ENCODE measurements at regions not wholly inside any gene's neighbourhood (a gene's known extent, or its start where the extent isn't known, plus 50 kb on each side); places are given as distances from the start of the nearest gene placed in this dataset.
"Not testable (repeated sequence)": the region's sequence is repeated elsewhere in the genome, so short reads cannot be mapped to it uniquely, and the experiment has no call there.

DNA sequence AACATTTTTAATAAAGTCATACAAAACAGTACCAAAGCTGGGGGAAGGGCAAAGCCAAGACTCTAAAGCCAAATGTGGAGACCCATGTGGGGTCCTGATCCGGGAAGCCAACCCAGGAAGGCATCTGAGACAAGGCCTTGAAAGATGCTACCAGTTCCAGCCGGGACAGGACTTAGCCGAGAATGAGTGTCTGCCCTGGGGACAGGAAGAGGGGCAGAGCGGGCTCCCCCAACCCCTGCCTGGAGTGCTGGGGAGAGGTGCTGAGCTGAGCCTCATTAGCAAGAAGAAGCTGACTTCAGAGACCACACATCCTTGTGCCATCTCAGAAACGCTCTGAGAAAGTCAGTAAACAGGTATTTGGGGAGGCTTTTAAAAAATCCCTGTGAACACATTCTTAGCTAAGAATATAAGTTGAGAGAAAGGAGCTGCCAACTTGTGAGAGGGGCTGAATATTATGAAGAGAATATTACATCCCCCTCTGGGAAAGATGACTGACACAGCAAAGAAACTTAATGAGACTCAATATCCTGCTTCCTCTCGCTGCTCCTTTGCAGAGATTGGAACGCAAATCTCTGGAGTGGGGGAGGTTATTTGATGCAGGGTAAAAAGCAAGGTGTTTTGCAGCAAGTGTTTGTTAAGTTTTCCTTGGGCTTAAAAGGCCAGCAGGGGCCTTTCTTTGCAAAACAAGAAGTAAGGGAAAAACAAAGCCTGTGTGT, 103.3 kb upstream of the KCND3 start:
- no peak for DNase-seq (ENCODE audit: low read depth in 4 of 4, low spot score in 3 of 4)

DNA sequence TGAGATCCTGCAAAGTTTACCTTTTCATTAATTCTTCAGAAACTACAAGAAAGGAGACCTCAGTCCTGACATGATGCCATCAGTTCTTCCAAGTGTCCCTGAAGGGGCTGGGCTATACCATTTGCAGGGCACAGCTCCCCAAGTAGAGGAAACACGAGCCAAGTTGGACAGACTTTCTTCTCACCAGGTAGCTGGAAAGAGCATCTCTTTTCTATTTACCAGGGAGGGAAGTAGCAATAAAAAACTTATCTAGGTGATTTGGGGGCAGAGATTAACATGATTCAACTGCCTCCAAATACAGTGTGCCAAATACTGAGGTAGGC, 103.9 kb upstream of the KCND3 start:
- no peak for DNase-seq (ENCODE audit: low read depth in 4 of 4, low spot score in 3 of 4)

DNA sequence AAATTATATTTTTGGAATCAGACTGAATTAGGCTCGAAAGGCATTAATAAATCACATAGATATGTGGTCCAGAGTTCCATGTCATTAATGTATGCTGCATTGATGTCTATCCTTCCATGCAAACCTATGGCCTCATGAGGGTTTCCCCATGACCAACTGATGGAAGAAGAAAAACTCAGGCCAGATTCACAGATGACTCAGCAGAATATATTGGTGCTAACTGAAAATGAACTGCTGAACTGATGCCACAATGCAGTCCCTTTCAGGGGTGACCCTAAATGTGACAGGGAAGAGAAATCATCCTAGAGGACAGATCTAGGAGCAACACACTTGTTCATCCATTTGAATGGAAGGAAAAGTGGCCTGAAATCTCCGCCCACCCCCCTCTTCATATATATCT, 110.5 kb upstream of the KCND3 start:
- no peak for DNase-seq (ENCODE audit: low read depth in 4 of 4, low spot score in 3 of 4)

DNA sequence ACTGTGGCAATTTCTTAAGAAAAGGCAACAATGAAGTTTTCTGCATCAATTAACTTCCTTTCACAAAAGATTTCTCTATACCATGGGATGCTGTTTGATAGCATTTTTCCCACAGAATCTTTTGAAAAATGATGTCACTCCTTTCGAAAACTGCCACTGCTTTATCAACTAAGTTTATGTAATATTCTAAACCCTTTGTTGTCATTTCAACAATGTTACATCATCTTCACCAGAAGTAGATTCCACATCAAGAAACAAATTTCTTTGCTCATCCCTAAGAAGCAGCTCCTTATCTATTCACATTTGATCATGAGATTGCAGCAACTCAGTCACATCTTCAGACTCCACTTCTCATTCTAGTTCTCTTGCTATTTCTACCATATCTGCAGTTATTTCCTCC, 116.1 kb upstream of the KCND3 start:
- no peak for DNase-seq (ENCODE audit: low read depth in 4 of 4, low spot score in 3 of 4)

DNA sequence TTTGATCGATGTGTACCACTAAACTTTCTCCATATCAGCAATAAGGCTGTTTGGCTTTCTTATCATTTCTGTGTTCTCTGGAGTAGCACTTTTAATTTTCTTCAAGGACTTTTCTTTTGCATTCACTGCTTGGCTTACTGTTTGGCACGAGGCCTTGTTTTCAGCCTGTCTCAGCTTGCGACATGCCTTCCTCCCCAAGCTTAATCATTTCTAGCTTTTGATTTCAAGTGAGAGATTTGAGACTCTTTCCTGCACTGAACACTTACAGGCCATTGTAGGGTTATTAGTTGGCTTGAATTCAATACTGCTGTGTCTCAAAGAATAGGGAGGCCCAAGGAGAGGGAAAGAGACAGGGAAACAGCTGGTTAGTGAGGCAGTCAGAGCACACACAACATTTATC, 120.6 kb upstream of the KCND3 start:
- DNase-seq (ENCODE audit: low read depth in 4 of 4, low spot score in 3 of 4), result no peak

DNA sequence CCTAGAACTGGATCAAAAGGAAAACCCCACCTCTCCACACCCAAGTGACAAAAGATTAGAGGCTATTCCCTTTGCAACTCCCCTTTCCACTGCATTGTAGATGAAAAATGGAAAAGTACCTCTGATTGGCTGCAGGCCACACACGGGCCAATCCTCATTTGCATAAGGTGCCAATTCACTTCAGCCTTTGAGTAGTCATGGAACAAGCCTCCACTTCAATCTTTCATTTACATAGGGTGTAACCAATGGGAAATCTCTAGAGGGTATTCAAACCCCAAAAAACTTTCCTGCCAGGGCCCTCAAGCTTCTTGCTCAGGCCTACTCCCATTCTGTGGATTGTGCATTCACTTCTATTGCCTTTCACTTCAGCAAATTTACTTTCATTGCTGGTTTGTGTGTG, 122.3 kb upstream of the KCND3 start:
- DNase-seq (ENCODE audit: low read depth in 4 of 4, low spot score in 3 of 4), result no peak

DNA sequence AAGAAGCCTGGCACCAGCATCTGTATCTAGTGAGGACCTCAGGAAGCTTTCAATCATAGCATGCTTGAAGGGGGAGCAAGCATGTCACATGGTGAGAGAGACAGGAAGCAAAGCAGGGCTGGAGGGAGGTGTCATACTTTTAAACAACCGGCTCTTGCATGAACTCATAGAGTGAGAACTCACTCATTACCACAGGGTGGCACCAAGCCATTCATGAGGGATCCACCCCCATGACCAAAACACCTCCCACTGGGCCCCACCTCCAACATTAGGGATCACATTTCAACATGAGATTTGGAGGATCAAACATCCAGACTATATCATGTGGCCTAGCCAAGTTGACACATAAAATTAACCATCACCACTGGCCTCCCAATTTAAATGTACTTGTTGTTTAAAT, 125.1 kb upstream of the KCND3 start:
- DNase-seq (ENCODE audit: low read depth in 4 of 4, low spot score in 3 of 4), result no peak

DNA sequence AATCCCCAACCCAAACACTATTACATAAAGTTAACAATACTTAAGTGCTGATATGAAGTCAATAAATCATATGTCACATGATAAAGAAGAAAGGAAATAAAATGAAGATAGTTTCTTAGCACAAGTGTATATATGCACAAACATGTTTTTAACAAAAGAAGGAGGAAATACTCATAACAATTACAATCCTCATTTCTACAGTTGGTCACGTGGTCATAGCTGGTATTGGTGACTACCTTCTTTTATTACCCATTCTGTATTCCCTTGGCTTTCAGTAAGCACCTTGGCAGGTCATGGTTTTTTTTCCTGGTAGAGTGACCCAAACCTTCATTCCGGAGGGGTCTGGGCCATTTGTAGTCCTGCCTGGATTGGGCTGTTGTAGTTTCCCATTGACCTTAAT, 137.1 kb upstream of the KCND3 start:
- no peak for DNase-seq (ENCODE audit: low read depth in 4 of 4, low spot score in 3 of 4)

DNA sequence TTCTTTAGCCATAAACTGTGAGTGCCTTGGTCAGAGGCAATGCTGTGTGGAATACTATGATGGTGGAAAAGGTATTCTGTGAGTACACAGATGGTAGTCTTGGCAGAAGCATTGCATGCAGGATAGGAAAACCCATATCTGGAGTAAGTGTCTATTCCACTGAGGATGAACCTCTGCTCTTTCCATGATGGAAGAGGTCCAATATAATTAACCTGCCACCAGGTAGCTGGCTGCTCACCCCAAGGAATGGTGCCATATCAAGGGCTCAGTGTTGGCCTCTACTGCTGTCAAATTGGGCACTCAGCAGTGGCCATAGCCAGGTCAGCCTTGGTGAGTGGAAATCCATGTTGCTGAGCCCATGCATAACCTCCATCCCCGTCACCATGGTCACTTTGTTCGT, 138.1 kb upstream of the KCND3 start:
- not testable (repeated sequence) for DNase-seq (ENCODE audit: low read depth in 4 of 4, low spot score in 3 of 4)

DNA sequence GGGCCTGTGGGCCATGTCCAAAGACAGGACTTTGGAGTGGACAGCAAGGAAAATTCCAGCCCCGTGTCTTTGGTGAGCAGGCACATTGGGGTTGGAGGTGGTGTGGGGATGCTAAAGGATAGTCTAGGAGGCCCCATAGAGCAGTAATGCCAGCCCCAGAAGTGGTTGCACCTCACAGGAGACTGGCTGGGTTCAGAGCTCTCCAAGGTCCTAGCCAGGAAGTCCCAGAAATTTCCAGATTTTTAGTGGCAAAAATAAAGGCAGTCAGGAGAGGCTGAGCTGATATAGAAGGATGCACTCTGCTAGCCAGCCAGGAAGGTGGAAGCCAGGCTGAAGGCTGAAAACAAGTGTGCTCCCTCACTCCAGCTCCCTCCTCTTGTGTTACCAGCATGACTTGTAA, 144.0 kb upstream of the KCND3 start:
- no peak for DNase-seq (ENCODE audit: low read depth in 4 of 4, low spot score in 3 of 4)

DNA sequence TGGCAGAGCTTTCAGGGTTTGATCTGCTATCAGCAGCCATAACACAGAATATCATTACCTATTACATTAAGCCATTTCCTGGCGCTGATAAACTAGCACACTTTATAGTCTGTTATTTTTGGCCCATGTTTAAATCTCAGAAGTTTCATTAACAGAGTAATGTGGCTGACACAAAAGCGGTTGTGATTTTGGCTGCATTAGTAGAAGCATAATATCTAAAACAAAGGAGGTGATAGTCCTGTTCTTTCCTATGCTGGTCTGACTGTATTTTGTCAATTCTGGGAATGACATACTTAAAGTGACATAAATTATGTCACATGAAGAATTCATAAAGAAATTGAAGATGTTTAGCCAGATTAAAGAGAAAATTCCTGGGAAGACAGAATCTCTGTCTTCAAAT, 151.3 kb upstream of the KCND3 start:
- no peak for DNase-seq (ENCODE audit: low read depth in 4 of 4, low spot score in 3 of 4)

DNA sequence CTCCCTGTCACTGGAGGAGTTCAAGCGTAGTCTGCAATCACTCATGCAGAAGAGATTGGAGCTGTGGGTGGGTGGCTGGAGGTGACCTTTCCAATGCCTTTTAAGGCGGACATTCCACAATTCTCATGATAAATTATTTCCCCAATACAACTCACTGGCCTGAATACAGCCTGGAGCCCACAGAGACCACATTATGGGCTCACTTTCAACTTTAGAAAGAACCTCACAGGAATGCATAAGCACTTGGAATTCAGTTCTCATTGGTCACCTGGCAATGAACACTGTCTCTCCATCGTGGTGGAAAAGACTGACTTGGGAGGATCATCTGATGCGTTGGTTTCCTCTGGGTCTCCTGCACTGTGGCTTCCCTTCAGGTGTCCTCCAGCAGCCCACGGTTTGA, 151.8 kb upstream of the KCND3 start:
- DNase-seq (ENCODE audit: low read depth in 4 of 4, low spot score in 3 of 4), result no peak

DNA sequence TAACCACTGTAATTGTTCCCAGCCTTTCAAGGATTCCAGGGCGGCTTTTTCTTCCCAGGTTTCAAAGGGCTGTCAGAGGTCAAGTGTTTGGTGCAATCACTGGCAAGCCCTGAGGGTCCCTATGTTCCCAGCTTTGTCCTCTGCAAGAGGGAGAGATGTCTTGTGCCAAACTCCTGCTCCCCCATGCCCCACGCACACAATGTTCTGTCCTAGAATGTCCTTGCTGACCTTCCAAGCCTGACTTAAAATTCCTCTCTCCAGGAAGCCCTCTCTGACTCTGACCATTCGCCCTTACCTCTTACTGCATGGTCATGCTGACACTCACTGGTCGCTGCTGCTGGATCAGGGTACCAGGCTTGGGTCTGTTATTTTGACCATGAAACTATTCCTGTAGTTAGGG, 152.5 kb upstream of the KCND3 start:
- DNase-seq (ENCODE audit: low read depth in 4 of 4, low spot score in 3 of 4), result no peak

DNA sequence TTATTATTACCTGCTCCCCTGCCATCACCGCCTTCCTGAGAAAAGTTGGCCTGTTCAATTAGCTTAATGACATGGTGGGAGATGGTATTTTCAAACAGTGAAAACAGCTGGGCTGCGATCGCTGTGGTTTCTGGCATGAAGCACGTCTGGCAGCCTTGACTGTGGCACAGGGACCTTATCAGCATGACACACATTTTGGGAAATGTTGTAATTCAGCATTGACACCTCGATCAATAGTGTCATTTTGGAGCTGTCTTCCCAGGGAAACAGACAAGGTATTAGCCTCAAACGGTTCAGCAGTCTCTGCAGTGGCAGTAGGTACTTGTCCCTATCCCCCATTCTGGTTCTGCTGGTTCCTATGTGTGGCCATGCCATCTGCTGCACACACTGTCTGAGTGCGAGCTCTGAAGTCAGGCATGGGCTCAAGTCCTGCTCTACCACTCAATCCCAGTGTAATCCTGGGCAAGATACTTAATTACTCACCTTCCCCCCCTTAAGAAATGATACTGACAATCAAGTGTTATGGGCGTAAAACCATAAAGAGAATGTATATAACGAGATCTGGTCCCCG, 154.5 kb upstream of the KCND3 start:
- DNase-seq (ENCODE audit: low read depth in 4 of 4, low spot score in 3 of 4), result no peak

DNA sequence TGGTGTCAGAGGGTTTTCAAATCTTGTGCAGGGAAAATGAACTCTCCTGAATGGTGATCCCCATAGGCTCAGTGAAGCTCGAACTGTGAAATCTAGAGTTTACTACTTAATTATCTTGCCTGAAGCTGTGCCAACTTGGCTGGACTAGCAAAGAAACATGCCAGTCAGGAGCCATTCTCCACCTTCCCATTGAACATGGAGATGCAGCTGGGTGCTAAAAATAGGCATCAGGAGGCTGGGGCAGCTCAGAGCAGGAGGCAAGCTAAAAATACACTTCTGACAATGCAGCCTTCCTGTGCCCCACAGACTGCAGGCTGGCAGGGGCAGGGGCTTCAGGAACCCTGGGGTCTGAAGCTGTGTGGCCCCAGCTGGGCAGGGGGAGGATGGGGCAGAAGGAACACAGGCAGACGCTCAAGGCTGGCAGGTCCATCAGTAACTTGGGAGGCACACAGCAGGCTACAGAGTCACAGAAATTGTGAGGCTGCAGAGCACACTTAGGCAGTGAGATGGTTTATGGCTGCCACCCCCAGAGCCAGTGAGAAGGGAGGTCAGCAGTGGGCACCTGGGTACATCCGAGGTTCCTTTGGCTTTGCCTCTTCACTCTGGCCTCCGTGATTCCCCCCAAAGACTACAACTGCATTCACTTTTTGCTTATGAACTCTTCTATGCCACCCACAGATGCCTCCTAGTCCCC, 155.4 kb upstream of the KCND3 start:
- no peak for DNase-seq (ENCODE audit: low read depth in 4 of 4, low spot score in 3 of 4)

DNA sequence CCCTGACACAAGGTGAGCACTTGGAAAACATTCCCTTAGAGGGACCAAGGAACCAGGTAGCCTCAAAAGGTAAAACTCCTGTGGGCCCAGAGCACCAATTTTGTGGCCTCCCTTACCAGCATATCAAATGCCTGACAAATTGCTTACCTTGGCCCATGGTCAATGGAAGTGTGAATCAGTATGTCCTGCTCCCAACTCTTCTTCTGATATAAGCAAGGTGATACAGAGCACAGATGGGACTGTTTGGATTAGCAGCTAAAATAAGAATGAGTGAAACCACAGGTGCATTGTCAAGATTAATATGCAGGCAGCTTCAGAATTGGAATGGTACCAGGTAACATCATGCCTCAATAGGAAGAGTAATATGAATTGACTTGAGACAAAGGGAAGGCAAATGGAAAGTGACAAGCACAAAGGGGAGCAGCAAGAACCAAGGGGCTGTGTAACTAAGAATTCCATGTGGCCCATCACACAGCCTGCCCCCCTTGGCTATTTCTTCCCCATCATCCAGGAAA, 156.8 kb upstream of the KCND3 start:
- no peak for DNase-seq (ENCODE audit: low read depth in 4 of 4, low spot score in 3 of 4)

DNA sequence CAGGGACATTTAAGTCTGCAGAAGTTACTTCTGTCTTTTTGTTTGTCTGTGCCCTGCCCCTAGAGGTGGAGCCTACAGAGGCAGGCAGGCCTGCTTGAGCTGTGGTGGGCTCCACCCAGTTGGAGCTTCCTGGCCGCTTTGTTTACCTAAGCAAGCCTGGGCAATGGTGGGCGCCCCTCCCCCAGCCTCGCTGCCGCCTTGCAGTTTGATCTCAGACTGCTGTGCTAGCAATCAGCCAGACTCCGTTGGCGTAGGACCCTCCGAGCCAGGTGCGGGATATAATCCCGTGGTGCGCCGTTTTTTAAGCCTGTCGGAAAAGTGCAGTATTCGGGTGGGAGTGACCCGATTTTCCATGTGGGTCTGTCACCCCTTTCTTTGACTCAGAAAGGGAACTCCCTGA, 170.7 kb upstream of the KCND3 start:
- not testable (repeated sequence) for DNase-seq (ENCODE audit: low read depth in 4 of 4, low spot score in 3 of 4)

DNA sequence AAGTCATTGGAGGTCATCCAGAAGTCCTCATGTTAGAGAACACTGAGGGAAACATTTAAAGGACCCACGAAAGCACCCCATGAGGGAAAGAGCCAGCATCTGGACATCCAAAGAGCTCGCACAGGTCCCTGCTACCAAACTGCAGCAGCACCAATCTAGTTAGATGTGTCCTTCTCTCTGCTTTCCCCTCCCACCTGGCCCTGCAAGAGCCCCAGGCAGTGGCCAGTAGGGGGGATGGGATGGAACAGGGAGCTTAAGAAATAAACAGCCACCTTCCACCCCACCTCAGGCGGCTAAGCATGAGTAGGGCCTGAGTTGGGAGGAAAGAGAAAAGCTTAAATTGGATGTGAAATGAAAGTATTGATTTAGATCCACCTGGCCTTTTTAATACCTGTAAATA, 175.9 kb upstream of the KCND3 start:
- DNase-seq (ENCODE audit: low read depth in 4 of 4, low spot score in 3 of 4), result no peak

DNA sequence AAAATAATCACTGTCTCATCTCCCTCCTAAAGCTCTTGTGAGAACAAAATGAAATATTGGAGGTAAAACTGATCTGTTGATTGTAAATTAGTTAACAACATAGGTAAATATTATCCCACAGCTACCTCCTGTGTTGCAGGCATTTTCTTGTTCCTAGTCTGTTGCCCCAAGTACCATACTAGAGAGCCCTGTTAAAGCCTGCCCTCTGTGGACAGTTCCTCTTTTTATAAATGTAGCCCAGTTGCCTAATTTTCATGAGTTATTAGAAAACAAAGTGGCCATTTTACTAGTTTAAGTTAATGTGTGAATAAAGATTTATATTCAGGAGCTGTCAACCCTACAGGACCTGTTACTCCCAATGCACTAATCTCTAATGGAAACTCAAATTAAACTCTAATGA, 180.0 kb upstream of the KCND3 start:
- DNase-seq (ENCODE audit: low read depth in 4 of 4, low spot score in 3 of 4), result no peak

DNA sequence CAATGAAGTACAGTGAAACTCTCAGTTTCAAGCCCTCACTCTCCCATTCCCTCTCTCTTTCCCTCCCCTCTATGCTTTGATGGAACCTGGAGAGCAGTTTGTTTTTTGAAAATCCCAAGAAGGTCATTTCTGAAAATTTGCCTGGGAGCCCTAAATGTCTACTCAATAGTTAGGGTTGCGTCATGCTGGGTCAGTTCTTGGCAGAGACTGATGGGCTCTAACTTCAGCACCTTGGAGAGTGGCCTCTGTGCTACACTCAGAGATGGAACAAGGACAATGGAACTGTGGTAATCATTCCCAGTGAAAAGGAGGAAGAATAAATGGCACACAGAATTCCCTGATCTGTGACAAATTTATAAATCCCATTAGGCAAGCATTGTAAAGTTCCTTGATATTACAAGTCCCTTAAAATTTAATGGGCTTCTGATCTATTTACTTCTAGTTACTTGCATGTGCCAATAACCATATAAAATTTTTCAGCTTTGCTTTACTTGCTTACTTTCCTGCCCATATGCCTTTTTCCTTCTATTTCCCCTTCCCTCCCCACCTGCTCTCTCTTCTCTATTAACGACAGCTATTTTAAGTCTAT, 182.9 kb upstream of the KCND3 start:
- peak; percentile 27 to 49 (median 34) for DNase-seq (ENCODE audit: low read depth in 4 of 4, low spot score in 3 of 4)

DNA sequence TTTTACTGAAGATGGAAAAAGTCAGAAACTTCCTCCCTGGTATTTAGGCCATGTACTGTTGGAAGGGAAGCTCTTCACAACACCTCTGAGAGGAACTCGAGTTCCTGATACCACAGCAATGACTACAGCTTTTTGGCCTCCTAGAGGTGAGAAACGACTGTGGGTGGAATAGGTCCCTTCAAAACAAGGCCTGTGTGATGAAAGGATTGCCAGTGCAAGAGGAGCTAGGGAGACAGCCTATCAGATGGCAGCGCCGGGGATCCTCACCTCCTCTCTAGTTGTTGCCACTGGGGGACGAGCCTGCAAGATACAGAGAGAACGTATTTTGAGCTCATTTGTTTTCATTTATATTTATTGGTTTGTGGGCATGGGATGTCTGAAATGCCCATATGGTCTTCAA, 187.8 kb upstream of the KCND3 start:
- DNase-seq (ENCODE audit: low read depth in 4 of 4, low spot score in 3 of 4), result no peak

DNA sequence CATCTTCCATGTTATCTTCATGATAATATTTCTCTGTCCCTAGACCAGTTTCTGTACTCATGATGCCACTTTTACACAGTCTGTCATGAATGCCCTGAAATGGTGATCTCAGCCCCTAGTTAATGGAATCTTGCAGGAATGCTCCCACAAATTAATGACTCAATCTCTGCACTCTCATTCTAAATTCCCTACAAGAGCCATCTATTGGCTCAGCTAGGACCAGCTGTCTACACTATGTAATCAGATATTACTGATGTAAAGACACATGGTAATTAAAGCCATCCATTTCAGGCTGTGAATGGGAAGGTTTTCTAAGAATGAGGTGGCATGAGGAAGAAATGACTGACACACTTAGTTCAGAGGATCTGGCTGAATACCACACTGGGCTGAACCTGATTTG, 199.1 kb upstream of the KCND3 start:
- DNase-seq (ENCODE audit: low read depth in 4 of 4, low spot score in 3 of 4), result no peak
